ENCODE measurements at regions not wholly inside any gene's neighbourhood (a gene's known extent, or its start where the extent isn't known, plus 50 kb on each side); places are given as distances from the start of the nearest gene placed in this dataset.

GRCh38 chr9:119881898-119882297, 512.7 kb upstream of the BRINP1 start:
- TF ChIP-seq POLR2A (IDR thresholded peaks at IDR 0.05; ENCODE audit: borderline replicate concordance, extremely low read depth, insufficient read depth, insufficient read length) (no peak), EZH2 (IDR thresholded peaks at IDR 0.05) (no peak), EGR1 (IDR thresholded peaks at IDR 0.05; ENCODE audit: low read depth) (no peak)

Data from HCT116 (cell line).